ENCODE measurements at regions not wholly inside any gene's neighbourhood (a gene's known extent, or its start where the extent isn't known, plus 50 kb on each side); places are given as distances from the start of the nearest gene placed in this dataset.

DNA sequence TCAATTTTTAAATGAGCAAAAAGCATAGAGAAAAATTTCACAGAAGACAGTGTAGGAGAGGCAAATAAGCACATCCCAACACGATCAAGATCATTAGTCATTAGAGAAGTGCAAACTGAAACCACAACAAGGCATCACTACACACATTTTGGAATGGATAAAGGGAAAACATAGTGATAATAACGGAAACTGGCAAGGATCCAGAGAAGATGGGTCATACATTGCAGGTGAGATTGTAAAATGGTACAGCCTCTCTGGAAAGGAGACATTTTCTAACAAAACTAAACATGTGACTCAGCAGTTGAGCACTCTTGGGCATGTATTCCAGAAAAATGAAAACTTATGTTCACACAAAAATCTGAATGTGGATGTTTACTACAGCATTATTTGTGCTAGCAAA is 98.3 kb upstream of the TMEM17 start:
- TF ChIP-seq, protein P1, sequence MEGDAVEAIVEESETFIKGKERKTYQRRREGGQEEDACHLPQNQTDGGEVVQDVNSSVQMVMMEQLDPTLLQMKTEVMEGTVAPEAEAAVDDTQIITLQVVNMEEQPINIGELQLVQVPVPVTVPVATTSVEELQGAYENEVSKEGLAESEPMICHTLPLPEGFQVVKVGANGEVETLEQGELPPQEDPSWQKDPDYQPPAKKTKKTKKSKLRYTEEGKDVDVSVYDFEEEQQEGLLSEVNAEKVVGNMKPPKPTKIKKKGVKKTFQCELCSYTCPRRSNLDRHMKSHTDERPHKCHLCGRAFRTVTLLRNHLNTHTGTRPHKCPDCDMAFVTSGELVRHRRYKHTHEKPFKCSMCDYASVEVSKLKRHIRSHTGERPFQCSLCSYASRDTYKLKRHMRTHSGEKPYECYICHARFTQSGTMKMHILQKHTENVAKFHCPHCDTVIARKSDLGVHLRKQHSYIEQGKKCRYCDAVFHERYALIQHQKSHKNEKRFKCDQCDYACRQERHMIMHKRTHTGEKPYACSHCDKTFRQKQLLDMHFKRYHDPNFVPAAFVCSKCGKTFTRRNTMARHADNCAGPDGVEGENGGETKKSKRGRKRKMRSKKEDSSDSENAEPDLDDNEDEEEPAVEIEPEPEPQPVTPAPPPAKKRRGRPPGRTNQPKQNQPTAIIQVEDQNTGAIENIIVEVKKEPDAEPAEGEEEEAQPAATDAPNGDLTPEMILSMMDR (IDR thresholded peaks at IDR 0.05): no peak
- TF ChIP-seq POLR2A (IDR thresholded peaks at IDR 0.05) (no peak), POLR2AphosphoS5 (IDR thresholded peaks at IDR 0.05) (no peak), EP300 (IDR thresholded peaks at IDR 0.05) (no peak)
